Loucy (cell line): ENCODE measurements at regions not wholly inside any gene's neighbourhood (a gene's known extent, or its start where the extent isn't known, plus 50 kb on each side); places are given as distances from the start of the nearest gene placed in this dataset.

Experiments used
- H2AFZ ChIP-seq: fragments of 200-600 bp; sonication (generic); 2 replicates; pipeline ENCODE4 v1.6.0; 2016; ENCODE audit warnings: antibody characterized with exemption, mild to moderate bottlenecking, low read length, moderate library complexity
- H3F3A ChIP-seq: fragments of 200-600 bp; 2 replicates; pipeline ENCODE4 v1.6.0; 2016; ENCODE audit warnings: antibody characterized with exemption, low read depth, mild to moderate bottlenecking
- H3K27me3 ChIP-seq: fragments of 200-600 bp; sonication (generic); 2 replicates; pipeline ENCODE4 v1.6.1; 2014; ENCODE audit warnings: low read length, mild to moderate bottlenecking; ENCODE audit not compliant: insufficient read depth, poor library complexity, severe bottlenecking
- H3K36me3 ChIP-seq: fragments of 200-600 bp; sonication (generic); 2 replicates; pipeline ENCODE4 v1.6.1; 2016; ENCODE audit warnings: low read length; ENCODE audit not compliant: insufficient read depth
- H3K4me1 ChIP-seq: fragments of 200-600 bp; sonication (generic); 2 replicates; pipeline ENCODE4 v1.5.1; 2014; ENCODE audit warnings: low read length, mild to moderate bottlenecking; ENCODE audit not compliant: insufficient read depth, poor library complexity, severe bottlenecking
- H3K4me2 ChIP-seq: fragments of 200-600 bp; sonication (generic); 2 replicates; pipeline ENCODE4 v1.6.0; 2014; ENCODE audit warnings: antibody characterized with exemption, low read length, low read depth, mild to moderate bottlenecking; ENCODE audit not compliant: poor library complexity, severe bottlenecking
- H3K4me3 ChIP-seq: fragments of 200-600 bp; sonication (generic); 2 replicates; pipeline ENCODE4 v1.5.1; 2014; ENCODE audit warnings: low read length, mild to moderate bottlenecking, mixed read lengths; ENCODE audit not compliant: poor library complexity, severe bottlenecking
- H3K79me2 ChIP-seq: fragments of 200-600 bp; sonication (generic); 2 replicates; pipeline ENCODE4 v1.6.1; 2014; ENCODE audit warnings: low read length; ENCODE audit not compliant: insufficient read depth
- H3K9ac ChIP-seq: fragments of 200-600 bp; sonication (generic); 2 replicates; pipeline ENCODE4 v1.6.0; 2014; ENCODE audit warnings: mild to moderate bottlenecking, low read depth, low read length, moderate library complexity; ENCODE audit not compliant: poor library complexity, severe bottlenecking
- H3K9me2 ChIP-seq: fragments of 200-600 bp; sonication (generic); replicated peaks from 2 replicates; pipeline ENCODE4 v1.6.1; 2016; ENCODE audit warnings: low read depth, low read length, mixed read lengths
- H3K9me3 ChIP-seq: fragments of 200-600 bp; sonication (generic); 2 replicates; pipeline ENCODE4 v1.6.1; 2014; ENCODE audit warnings: mild to moderate bottlenecking, antibody characterized with exemption, low read length, low read depth; ENCODE audit not compliant: insufficient read depth
- H4K20me1 ChIP-seq: fragments of 200-600 bp; sonication (generic); 2 replicates; pipeline ENCODE4 v1.6.0; 2014; ENCODE audit warnings: antibody characterized with exemption, low read length, mild to moderate bottlenecking; ENCODE audit not compliant: insufficient read depth, poor library complexity, severe bottlenecking
- CTCF ChIP-seq: fragments of 200-600 bp; sonication (generic); conservative IDR thresholded peaks from 2 replicates; pipeline ENCODE4 v1.5.1; 2014; ENCODE audit warnings: mild to moderate bottlenecking, antibody characterized with exemption, low read length
- EZH2phosphoT487 ChIP-seq: fragments of 200-600 bp; IDR thresholded peaks from 2 replicates; pipeline ENCODE4 v1.6.1; 2018; ENCODE audit warnings: antibody characterized with exemption, mild to moderate bottlenecking, moderate library complexity, borderline replicate concordance

GRCh38 chrX:111013778-111014455 lies 82.1 kb upstream of the PAK3 start:
- no peak for TF ChIP-seq EZH2phosphoT487
- TF ChIP-seq CTCF = no peak
- Histone ChIP-seq H3K79me2 (no peaks in the 10 kb centered on the region), H3K4me3 (no peak overlapping the region), H3K4me1 (no peaks in the 10 kb centered on the region), H3K4me2 (no peak overlapping the region), H3F3A (no peaks in the 10 kb centered on the region), H3K9me3 (no peaks in the 10 kb centered on the region), H2AFZ (no peak overlapping the region), H4K20me1 (no peaks in the 10 kb centered on the region), H3K9me2 (no peaks in the 10 kb centered on the region), H3K9ac (no peak overlapping the region), H3K36me3 (no peaks in the 10 kb centered on the region), H3K27me3 (no peaks in the 10 kb centered on the region)

- Histone ChIP-seq H3K36me3 (no peaks in the 10 kb centered on the region), H3K4me3 (no peak overlapping the region), H3K9me2 (no peaks in the 10 kb centered on the region), H3K9me3 (no peaks in the 10 kb centered on the region), H3K4me2 (no peak overlapping the region), H3K79me2 (no peaks in the 10 kb centered on the region), H3K4me1 (no peaks in the 10 kb centered on the region), H3F3A (no peaks in the 10 kb centered on the region), H4K20me1 (no peaks in the 10 kb centered on the region), H2AFZ (no peak overlapping the region), H3K27me3 (no peaks in the 10 kb centered on the region), H3K9ac (no peak overlapping the region)
- TF ChIP-seq EZH2phosphoT487 (no peak), CTCF (no peak)
Measured at GRCh38 chrX:111010111-111010510, 85.9 kb upstream of the PAK3 start.

GRCh38 chrX:111009256-111009655 lies 86.7 kb upstream of the PAK3 start:
- H3K27me3 ChIP-seq = no peaks in the 10 kb centered on the region
- H4K20me1 ChIP-seq = no peaks in the 10 kb centered on the region
- no peaks in the 10 kb centered on the region for H3K9me3 ChIP-seq
- no peak overlapping the region for H3K4me2 ChIP-seq
- H3K79me2 ChIP-seq = no peaks in the 10 kb centered on the region
- no peaks in the 10 kb centered on the region for H3K36me3 ChIP-seq
- H2AFZ ChIP-seq = no peak overlapping the region
- no peaks in the 10 kb centered on the region for H3K4me1 ChIP-seq
- no peak overlapping the region for H3K9ac ChIP-seq
- H3F3A ChIP-seq = no peaks in the 10 kb centered on the region
- no peaks in the 10 kb centered on the region for H3K9me2 ChIP-seq
- no peak overlapping the region for H3K4me3 ChIP-seq
- no peak for TF ChIP-seq CTCF
